K562 (cell line): ENCODE measurements at regions not wholly inside any gene's neighbourhood (a gene's known extent, or its start where the extent isn't known, plus 50 kb on each side); places are given as distances from the start of the nearest gene placed in this dataset.

ENCODE experiments used
- BACH1 ChIP-seq: fragments of 200-800 bp; sonication (Bioruptor generic); IDR thresholded peaks from 2 replicates; pipeline ENCODE4 v1.6.1; 2016; ENCODE audit warnings: missing genetic modification characterization, missing compliant biosample characterization
- HCFC1 ChIP-seq: IDR thresholded peaks from 2 replicates; pipeline ENCODE4 v1.6.1; 2012; ENCODE audit warnings: low read depth, low read length, improper control_type of control experiment
- JUN ChIP-seq, 2 experiments: sonication (generic) in 1 of 2; formaldehyde crosslinking in 1 of 2; IDR thresholded peaks; 2 replicates each; pipeline versions ENCODE4 v1.6.1 to v1.8.0; 2012 to 2022; ENCODE audit warnings: borderline replicate concordance in 2 of 2, mild to moderate bottlenecking in 2 of 2, improper control_type of control experiment in 1 of 2, low read depth in 1 of 2, low read length in 1 of 2, missing genetic modification reagents in 1 of 2
- MAFG ChIP-seq: fragments of 450-650 bp; conservative IDR thresholded peaks from 2 replicates; pipeline ENCODE4 v1.6.1; 2016; ENCODE audit warnings: missing genetic modification characterization, missing compliant biosample characterization
- POLR2A ChIP-seq: fragments of 450-650 bp; conservative IDR thresholded peaks from 2 replicates; pipeline ENCODE4 v1.6.1; 2016
- ZKSCAN3 ChIP-seq: fragments of 250-450 bp; sonication (Bioruptor Pico); IDR thresholded peaks from 2 replicates; pipeline ENCODE4 v1.4.0; 2020
- TF ChIP-seq, protein P1 (sequence below), 2 experiments: fragments of 450-650 bp; formaldehyde crosslinking in 1 of 2; IDR thresholded peaks; 2 replicates each; pipeline versions ENCODE4 v1.4.0 to v1.6.1; 2014 to 2020; ENCODE audit warnings: mild to moderate bottlenecking in 2 of 2, borderline replicate concordance in 1 of 2, low read depth in 1 of 2
- TF ChIP-seq, protein P2 (sequence below): fragments of 450-650 bp; formaldehyde crosslinking; IDR thresholded peaks from 2 replicates; pipeline ENCODE4 v1.4.0; 2022; ENCODE audit warnings: missing genetic modification characterization
- TF ChIP-seq, protein P3 (sequence below): sonication (generic); formaldehyde crosslinking; IDR thresholded peaks from 2 replicates; pipeline ENCODE4 v1.8.1; 2022; ENCODE audit warnings: missing genetic modification reagents

DNA sequence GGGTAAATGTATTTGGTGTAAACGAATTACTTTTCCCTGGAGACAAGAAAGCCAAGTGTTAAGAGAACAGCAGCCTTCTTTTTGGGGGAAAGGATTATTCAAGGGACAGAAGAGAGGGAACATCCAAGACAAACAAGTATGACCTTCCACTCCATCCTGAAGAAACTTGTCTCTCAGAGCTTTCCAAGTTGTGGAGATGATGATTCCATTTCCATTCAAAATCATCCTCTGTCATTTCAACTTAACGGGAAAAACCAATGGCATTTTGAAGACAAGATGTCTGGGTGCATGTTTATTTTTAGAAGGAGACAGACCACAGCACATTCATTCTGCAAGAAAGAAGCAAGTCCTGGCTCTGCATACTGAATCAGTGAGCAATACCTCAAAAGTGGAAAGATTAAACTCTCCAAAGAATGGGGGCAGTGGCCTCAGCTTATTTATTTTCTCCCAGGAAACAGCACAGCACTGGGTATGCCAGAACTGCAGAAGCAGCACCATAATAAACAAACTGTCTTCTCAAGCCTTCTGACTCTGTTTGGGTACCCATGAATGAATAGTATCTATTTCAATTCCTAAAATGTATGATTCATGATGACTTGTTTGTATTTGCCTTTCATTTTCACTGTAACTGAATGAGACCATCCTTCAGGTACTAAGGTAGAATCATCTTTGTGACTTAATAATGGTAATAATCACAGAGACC, 541.0 kb downstream of the RFC3 start:
- TF ChIP-seq HCFC1 (no peak), ZKSCAN3 (CRISPR knock-in tag) (no peak), MAFG (no peak), JUN (IDR thresholded peaks at IDR 0.05; ENCODE audit: borderline replicate concordance, low read depth, low read length) (no peak), JUN (CRISPR knock-in tag; IDR thresholded peaks at IDR 0.05; ENCODE audit: borderline replicate concordance) (no peak), POLR2A (no peak), BACH1 (no peak)
- TF ChIP-seq, protein P1, sequence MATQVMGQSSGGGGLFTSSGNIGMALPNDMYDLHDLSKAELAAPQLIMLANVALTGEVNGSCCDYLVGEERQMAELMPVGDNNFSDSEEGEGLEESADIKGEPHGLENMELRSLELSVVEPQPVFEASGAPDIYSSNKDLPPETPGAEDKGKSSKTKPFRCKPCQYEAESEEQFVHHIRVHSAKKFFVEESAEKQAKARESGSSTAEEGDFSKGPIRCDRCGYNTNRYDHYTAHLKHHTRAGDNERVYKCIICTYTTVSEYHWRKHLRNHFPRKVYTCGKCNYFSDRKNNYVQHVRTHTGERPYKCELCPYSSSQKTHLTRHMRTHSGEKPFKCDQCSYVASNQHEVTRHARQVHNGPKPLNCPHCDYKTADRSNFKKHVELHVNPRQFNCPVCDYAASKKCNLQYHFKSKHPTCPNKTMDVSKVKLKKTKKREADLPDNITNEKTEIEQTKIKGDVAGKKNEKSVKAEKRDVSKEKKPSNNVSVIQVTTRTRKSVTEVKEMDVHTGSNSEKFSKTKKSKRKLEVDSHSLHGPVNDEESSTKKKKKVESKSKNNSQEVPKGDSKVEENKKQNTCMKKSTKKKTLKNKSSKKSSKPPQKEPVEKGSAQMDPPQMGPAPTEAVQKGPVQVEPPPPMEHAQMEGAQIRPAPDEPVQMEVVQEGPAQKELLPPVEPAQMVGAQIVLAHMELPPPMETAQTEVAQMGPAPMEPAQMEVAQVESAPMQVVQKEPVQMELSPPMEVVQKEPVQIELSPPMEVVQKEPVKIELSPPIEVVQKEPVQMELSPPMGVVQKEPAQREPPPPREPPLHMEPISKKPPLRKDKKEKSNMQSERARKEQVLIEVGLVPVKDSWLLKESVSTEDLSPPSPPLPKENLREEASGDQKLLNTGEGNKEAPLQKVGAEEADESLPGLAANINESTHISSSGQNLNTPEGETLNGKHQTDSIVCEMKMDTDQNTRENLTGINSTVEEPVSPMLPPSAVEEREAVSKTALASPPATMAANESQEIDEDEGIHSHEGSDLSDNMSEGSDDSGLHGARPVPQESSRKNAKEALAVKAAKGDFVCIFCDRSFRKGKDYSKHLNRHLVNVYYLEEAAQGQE (IDR thresholded peaks at IDR 0.05; ENCODE audit: borderline replicate concordance) = no peak
- TF ChIP-seq, protein P1 (CRISPR knock-in tag; IDR thresholded peaks at IDR 0.05; ENCODE audit: low read depth) = no peak
- TF ChIP-seq, protein P2, sequence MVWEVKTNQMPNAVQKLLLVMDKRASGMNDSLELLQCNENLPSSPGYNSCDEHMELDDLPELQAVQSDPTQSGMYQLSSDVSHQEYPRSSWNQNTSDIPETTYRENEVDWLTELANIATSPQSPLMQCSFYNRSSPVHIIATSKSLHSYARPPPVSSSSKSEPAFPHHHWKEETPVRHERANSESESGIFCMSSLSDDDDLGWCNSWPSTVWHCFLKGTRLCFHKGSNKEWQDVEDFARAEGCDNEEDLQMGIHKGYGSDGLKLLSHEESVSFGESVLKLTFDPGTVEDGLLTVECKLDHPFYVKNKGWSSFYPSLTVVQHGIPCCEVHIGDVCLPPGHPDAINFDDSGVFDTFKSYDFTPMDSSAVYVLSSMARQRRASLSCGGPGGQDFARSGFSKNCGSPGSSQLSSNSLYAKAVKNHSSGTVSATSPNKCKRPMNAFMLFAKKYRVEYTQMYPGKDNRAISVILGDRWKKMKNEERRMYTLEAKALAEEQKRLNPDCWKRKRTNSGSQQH (CRISPR knock-in tag) = no peak
- TF ChIP-seq, protein P3, sequence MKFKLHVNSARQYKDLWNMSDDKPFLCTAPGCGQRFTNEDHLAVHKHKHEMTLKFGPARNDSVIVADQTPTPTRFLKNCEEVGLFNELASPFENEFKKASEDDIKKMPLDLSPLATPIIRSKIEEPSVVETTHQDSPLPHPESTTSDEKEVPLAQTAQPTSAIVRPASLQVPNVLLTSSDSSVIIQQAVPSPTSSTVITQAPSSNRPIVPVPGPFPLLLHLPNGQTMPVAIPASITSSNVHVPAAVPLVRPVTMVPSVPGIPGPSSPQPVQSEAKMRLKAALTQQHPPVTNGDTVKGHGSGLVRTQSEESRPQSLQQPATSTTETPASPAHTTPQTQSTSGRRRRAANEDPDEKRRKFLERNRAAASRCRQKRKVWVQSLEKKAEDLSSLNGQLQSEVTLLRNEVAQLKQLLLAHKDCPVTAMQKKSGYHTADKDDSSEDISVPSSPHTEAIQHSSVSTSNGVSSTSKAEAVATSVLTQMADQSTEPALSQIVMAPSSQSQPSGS = no peak
